ENCODE measurements at regions not wholly inside any gene's neighbourhood (a gene's known extent, or its start where the extent isn't known, plus 50 kb on each side); places are given as distances from the start of the nearest gene placed in this dataset.

DNA sequence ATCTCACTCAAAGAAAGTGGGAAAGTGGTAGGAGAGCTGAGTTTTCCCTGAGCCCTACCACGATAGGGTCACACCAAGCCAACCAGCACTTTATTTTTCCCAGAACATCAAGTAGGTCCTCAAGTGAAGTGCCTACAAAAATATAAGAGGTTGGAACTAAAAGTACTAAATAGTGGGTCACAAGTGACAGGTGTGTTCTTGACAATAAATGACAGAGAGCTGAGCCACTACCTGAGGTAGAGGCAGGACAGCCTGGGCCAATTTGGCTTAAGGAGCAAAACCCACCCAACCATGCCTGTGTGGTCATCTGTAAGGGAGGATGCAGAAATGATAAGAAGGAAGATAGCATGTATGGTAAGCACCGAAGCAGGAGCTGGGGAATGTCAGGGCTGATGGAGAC is 154.8 kb upstream of the SSTR4 start:
- TF ChIP-seq CTCF (IDR thresholded peaks at IDR 0.05) (no peak), POLR2AphosphoS5 (IDR thresholded peaks at IDR 0.05) (no peak)

All from prostate gland (tissue), 2 donors.